Stimulated activated CD8-positive, alpha-beta memory T cell treated with anti-CD3 and anti-CD28 coated beads, Interleukin-12 subunit alpha, Interleukin-12 subunit beta, amount 100 ng/mL, for 1 hour (primary cell): ENCODE measurements at regions not wholly inside any gene's neighbourhood (a gene's known extent, or its start where the extent isn't known, plus 50 kb on each side); places are given as distances from the start of the nearest gene placed in this dataset.
"Not testable (repeated sequence)": the region's sequence is repeated elsewhere in the genome, so short reads cannot be mapped to it uniquely, and the experiment has no call there.

Experiments
- DNase-seq: peaks from one replicate; pipeline ENCODE4 v3.0.0-alpha.2; 2020; ENCODE audit warnings: low read depth

- DNase-seq: no peak
Observed at GRCh38 chr4:64014647-64015046, 394.6 kb downstream of the TECRL start.

GRCh38 chr4:64001229-64001898, 407.9 kb downstream of the TECRL start:
- no peak for DNase-seq

DNA sequence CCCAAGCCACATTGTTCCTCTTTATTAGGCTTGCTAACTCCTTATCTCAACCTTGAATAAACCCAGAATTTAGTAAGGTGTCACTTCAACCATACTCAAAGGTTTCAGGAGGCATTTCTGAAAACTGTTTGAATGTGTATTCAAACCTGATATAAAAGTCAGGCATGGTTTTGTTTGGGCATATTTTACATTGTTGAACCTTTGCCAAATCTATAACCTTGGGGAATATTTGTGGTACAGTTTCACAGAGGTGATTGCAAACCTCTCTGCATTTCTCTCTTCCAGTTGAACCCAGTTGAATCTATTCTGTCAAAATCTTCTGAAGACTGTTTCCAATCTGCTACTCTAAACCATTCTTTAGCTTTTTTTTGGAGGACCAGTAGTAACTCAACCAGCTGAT, 409.0 kb downstream of the TECRL start:
- no peak for DNase-seq

DNA sequence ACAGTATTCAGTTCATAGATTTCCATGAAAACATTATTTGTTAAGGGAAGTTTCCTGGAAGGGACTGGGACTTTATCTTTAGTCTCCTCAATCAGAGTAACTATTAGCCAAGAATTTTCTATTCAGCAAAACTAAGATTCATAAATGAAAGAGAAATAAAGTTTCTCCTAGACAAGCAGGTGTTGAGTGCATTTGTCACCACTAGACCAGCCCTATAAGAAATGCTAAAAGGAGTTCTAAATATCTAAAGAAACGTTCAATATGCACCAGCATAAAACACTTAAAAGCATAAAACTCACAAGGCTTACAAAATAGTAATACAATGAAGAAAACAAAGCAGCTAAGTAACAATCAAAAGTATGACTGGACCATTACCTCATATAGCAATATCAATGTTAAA, 423.0 kb downstream of the TECRL start:
- no peak for DNase-seq

- no peak for DNase-seq
Observed at GRCh38 chr4:63983224-63983623, 426.0 kb downstream of the TECRL start.

- DNase-seq: no peak
Observed at GRCh38 chr4:63965875-63966274, 443.4 kb downstream of the TECRL start.

GRCh38 chr4:63942706-63943286, 466.5 kb downstream of the TECRL start:
- DNase-seq: not testable (repeated sequence)

DNA sequence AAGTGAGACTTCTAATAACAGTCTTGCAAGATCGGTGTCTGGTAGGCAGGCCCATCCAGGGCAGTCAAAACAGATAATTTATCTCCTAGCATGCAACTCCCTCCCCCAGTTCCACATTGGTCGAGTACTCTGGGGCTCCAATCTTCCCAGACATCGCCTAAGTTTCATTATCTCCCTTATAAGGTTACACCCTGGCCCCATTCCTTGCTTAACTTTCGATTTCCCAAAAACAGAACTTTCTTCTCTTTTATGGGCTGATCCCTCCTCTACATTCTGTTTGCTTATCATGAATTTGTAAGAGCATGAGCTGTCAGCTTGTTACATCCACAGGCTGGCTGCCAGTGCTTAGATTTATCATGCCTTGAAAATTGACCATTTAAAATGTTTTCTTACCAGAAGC, 471.3 kb downstream of the TECRL start:
- DNase-seq: no peak

GRCh38 chr4:63922146-63922545, 487.1 kb downstream of the TECRL start:
- no peak for DNase-seq

DNA sequence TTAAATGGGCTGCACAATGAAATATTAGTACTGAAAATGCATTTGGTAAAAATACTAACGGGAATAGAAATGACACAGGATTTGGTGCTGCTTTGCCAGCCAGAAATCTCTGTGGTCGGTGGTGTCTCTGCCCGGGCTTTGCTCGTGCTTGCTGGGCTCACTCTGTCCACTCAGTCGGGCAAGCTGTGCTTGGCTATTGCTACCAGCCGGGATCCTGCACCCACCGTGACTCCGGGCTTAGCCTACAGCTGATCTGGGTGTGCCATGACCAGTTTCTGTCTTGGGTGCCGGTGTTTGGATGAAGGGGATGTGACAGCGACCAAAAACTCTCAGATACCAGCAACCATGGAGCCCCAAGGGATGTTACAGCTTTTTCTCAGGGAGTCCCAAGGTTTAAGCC, 487.7 kb downstream of the TECRL start:
- DNase-seq: no peak

GRCh38 chr4:63919636-63920365, 489.4 kb downstream of the TECRL start:
- no peak for DNase-seq

DNA sequence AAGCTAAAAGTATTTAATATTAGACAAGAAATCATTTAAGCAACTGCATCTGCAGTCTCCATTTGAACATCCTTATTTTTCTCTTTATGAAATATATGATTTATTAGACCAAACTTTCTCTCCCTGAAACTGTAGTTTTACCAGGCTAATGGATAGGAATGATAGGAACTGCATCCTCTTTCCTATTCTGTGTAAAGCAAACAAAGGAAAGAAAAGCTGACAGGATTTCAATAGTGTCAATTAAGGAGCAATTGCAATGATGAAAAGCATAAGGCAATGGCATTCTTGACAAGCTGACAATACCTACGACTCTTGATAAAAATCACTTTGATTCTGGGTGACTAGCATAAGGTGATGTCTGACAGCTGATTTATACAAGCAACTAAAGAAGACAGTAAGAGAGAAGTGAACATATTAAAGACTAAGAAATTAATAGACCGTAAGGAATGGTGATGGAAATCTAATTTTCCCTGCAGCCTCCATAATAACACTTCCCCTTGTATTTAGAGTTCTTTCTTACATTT, 502.5 kb downstream of the TECRL start:
- DNase-seq: no peak

- no peak for DNase-seq
Observed at GRCh38 chr4:63904201-63904600, 505.0 kb downstream of the TECRL start.

DNA sequence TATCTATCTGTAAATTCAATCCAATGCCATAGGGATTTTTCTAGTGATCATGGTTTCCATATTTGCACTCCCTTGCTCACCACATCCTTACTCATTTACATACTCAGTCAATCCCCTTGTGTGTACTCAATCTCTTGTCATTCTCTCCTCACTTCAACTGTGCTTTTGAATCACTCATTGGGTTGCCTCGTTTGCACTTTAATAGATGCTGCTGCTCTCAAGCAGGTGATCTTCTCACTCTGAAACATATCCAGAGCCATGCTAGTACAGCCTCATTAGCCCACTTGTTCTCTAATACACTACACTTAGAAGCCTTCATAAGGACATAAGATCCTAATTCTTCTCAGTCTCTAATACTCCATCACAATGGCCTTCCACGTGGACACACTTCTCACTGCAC, 507.9 kb downstream of the TECRL start:
- DNase-seq: no peak

DNA sequence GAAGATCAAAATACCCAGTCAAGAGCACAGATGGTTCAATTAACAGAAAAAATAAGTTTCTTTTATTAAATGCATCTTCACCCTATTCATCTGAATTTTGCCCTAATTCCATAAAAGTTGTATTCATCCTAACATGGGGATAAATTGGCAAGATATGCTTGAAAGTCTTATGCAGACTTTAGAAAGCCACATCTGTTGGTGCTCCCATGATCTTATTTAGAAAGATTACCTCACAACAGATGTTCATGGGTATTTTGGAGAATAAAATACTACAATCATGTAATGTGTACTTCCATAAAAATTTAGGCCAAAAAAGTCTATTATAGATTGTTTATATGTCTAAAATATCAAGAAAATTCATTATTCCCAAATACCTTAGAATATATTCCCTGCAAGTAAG, 510.3 kb downstream of the TECRL start:
- no peak for DNase-seq

GRCh38 chr4:63894161-63894560, 515.1 kb downstream of the TECRL start:
- no peak for DNase-seq

GRCh38 chr4:63869370-63869769, 539.9 kb downstream of the TECRL start:
- DNase-seq: no peak

DNA sequence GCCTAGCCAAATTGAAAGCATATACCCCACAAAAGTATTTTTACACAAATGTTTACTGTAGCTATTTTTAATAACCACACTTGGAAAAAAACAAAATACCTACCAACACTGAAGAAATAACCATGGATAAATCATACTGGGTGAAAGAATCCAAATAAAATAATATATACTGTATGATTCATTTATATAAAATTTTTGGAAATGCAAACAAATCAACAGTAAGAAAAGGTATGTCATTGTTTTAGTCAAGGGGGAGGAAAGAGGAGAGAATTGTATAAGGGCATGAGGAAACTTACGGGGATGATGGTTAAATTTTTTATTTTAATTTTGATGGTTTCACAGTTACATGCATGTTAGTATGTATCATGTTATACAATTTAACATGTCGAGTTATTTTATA, 557.8 kb downstream of the TECRL start:
- no peak for DNase-seq

- DNase-seq: no peak
Observed at GRCh38 chr4:63841266-63841665, 568.0 kb downstream of the TECRL start.

- DNase-seq: no peak
Observed at GRCh38 chr4:63831590-63832155, 577.6 kb downstream of the TECRL start.

- no peak for DNase-seq
Observed at GRCh38 chr4:63817196-63817865, 591.9 kb downstream of the TECRL start.
